CD4-positive, alpha-beta T cell treated with Interleukin-12 subunit alpha and Interleukin-12 subunit beta, for 1 hour (primary cell): ENCODE measurements at regions not wholly inside any gene's neighbourhood (a gene's known extent, or its start where the extent isn't known, plus 50 kb on each side); places are given as distances from the start of the nearest gene placed in this dataset.

Experiments used
- DNase-seq: peaks from one replicate; pipeline ENCODE4 v3.0.0-alpha.2; 2020

- DNase-seq = no peak
These were observed 151.4 kb downstream of the ACKR3 start for GRCh38 chr2:236720974-236721540.

- DNase-seq = no peak
These were observed 154.6 kb downstream of the ACKR3 start for GRCh38 chr2:236724200-236724599.

GRCh38 chr2:236726701-236727450, 157.3 kb downstream of the ACKR3 start:
- DNase-seq = no peak

GRCh38 chr2:236728916-236729670, 159.5 kb downstream of the ACKR3 start:
- DNase-seq = no peak

GRCh38 chr2:236730393-236730792, 160.8 kb downstream of the ACKR3 start:
- no peak for DNase-seq

- no peak for DNase-seq
These were observed 162.3 kb downstream of the ACKR3 start for GRCh38 chr2:236731767-236732580.

- DNase-seq = no peak
These were observed 163.5 kb downstream of the ACKR3 start for GRCh38 chr2:236733156-236733555.

- no peak for DNase-seq
These were observed 166.2 kb downstream of the ACKR3 start for GRCh38 chr2:236735825-236736238.

GRCh38 chr2:236738030-236738429, 168.4 kb downstream of the ACKR3 start:
- DNase-seq = no peak

- no peak for DNase-seq
These were observed 169.3 kb downstream of the ACKR3 start for GRCh38 chr2:236738896-236739295.

GRCh38 chr2:236739663-236740062, 170.0 kb downstream of the ACKR3 start:
- no peak for DNase-seq

- no peak for DNase-seq
These were observed 170.9 kb downstream of the ACKR3 start for GRCh38 chr2:236740506-236740905.

GRCh38 chr2:236743039-236743920, 173.7 kb downstream of the ACKR3 start:
- DNase-seq = no peak

- DNase-seq = no peak
These were observed 174.3 kb downstream of the ACKR3 start for GRCh38 chr2:236743921-236744280.

- DNase-seq = no peak
These were observed 174.7 kb downstream of the ACKR3 start for GRCh38 chr2:236744281-236744705.

- DNase-seq = no peak
These were observed 175.1 kb downstream of the ACKR3 start for GRCh38 chr2:236744716-236745115.

GRCh38 chr2:236745420-236746210, 176.0 kb downstream of the ACKR3 start:
- DNase-seq = no peak

- no peak for DNase-seq
These were observed 177.2 kb downstream of the ACKR3 start for GRCh38 chr2:236746833-236747232.

GRCh38 chr2:236747426-236747825, 177.8 kb downstream of the ACKR3 start:
- no peak for DNase-seq

GRCh38 chr2:236747925-236748324, 178.3 kb downstream of the ACKR3 start:
- DNase-seq = no peak

- no peak for DNase-seq
These were observed 178.8 kb downstream of the ACKR3 start for GRCh38 chr2:236748385-236748784.
